Lower lobe of right lung (tissue), 2 donors: ENCODE measurements at regions not wholly inside any gene's neighbourhood (a gene's known extent, or its start where the extent isn't known, plus 50 kb on each side); places are given as distances from the start of the nearest gene placed in this dataset.

Experiments
- ATAC-seq, 2 donors: fragments of 200-7000 bp; cut with Tn5 transposase; one replicate each; pipeline ENCODE4 v1.9.1; 2020 to 2022; ENCODE audit warnings: mild to moderate bottlenecking in 2 of 2, moderate library complexity in 2 of 2
- DNase-seq: peaks from one replicate; pipeline ENCODE4 v3.0.0-alpha.2; 2020
- H3K27ac ChIP-seq: fragments of 200-600 bp; one replicate; pipeline ENCODE4 v1.8.0; 2022
- H3K27me3 ChIP-seq: fragments of 200-600 bp; one replicate; pipeline ENCODE4 v1.8.0; 2022; ENCODE audit warnings: low read depth
- H3K36me3 ChIP-seq: fragments of 200-600 bp; one replicate; pipeline ENCODE4 v1.8.0; 2022; ENCODE audit warnings: mild to moderate bottlenecking
- H3K4me1 ChIP-seq: fragments of 200-600 bp; one replicate; pipeline ENCODE4 v1.8.0; 2022
- H3K4me3 ChIP-seq: fragments of 200-600 bp; one replicate; pipeline ENCODE4 v1.8.0; 2022; ENCODE audit warnings: mild to moderate bottlenecking
- H3K9me3 ChIP-seq: fragments of 200-600 bp; one replicate; pipeline ENCODE4 v1.8.0; 2022
- intact Hi-C: fragments of 100-400 bp; cut with DNase I; formaldehyde crosslinking; loops from one replicate; pipeline ENCODE4 v1.11.0; 2022
- TF ChIP-seq, protein P1 (sequence below): fragments of 200-600 bp; IDR thresholded peaks from one replicate; pipeline ENCODE4 v1.8.0; 2022; ENCODE audit warnings: antibody characterized with exemption, mild to moderate bottlenecking
- donor health status: DM: no; HTN: yes; CAD: no; lungs with severe emphysema.

- H3K36me3 ChIP-seq = no peaks in the 10 kb centered on the region
- intact Hi-C loops = no loop called here
- DNase-seq (no peak), ATAC-seq (no peak)
- no peaks in the 10 kb centered on the region for H3K27me3 ChIP-seq
- H3K4me1 ChIP-seq = no peaks in the 10 kb centered on the region
- no peak overlapping the region for H3K4me3 ChIP-seq
- no peak overlapping the region for H3K27ac ChIP-seq
- H3K9me3 ChIP-seq = no peaks in the 10 kb centered on the region
- TF ChIP-seq, protein P1, sequence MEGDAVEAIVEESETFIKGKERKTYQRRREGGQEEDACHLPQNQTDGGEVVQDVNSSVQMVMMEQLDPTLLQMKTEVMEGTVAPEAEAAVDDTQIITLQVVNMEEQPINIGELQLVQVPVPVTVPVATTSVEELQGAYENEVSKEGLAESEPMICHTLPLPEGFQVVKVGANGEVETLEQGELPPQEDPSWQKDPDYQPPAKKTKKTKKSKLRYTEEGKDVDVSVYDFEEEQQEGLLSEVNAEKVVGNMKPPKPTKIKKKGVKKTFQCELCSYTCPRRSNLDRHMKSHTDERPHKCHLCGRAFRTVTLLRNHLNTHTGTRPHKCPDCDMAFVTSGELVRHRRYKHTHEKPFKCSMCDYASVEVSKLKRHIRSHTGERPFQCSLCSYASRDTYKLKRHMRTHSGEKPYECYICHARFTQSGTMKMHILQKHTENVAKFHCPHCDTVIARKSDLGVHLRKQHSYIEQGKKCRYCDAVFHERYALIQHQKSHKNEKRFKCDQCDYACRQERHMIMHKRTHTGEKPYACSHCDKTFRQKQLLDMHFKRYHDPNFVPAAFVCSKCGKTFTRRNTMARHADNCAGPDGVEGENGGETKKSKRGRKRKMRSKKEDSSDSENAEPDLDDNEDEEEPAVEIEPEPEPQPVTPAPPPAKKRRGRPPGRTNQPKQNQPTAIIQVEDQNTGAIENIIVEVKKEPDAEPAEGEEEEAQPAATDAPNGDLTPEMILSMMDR = no peak
These were observed 79.8 kb upstream of the NMNAT3 start for GRCh38 chr3:139757448-139758030.

GRCh38 chr3:139756529-139757103 lies 78.8 kb upstream of the NMNAT3 start:
- Histone ChIP-seq H3K9me3 (no peaks in the 10 kb centered on the region), H3K36me3 (no peaks in the 10 kb centered on the region), H3K4me1 (no peaks in the 10 kb centered on the region), H3K27me3 (no peaks in the 10 kb centered on the region), H3K27ac (no peak overlapping the region), H3K4me3 (no peak overlapping the region)
- ATAC-seq (no peak), DNase-seq (no peak)
- intact Hi-C loops = no loop called here
- TF ChIP-seq, protein P1 = no peak

- no peaks in the 10 kb centered on the region for H3K4me1 ChIP-seq
- DNase-seq (no peak), ATAC-seq (no peak)
- no peak overlapping the region for H3K27ac ChIP-seq
- H3K4me3 ChIP-seq = no peak overlapping the region
- intact Hi-C loops = no loop called here
- H3K27me3 ChIP-seq = no peaks in the 10 kb centered on the region
- TF ChIP-seq, protein P1 = no peak
- no peaks in the 10 kb centered on the region for H3K36me3 ChIP-seq
- peaks cover 4% of the 10 kb centered on the region for H3K9me3 ChIP-seq
These were observed 77.8 kb upstream of the NMNAT3 start for GRCh38 chr3:139755551-139755950.

- Histone ChIP-seq H3K36me3 (no peaks in the 10 kb centered on the region), H3K27me3 (no peaks in the 10 kb centered on the region), H3K4me3 (no peak overlapping the region), H3K27ac (no peak overlapping the region), H3K9me3 (peaks cover 9% of the 10 kb centered on the region), H3K4me1 (no peaks in the 10 kb centered on the region)
- intact Hi-C loops = no loop called here
- ATAC-seq = no peak
- no peak for DNase-seq
- TF ChIP-seq, protein P1 = no peak
These were observed 74.0 kb upstream of the NMNAT3 start for GRCh38 chr3:139751789-139752188.

DNA sequence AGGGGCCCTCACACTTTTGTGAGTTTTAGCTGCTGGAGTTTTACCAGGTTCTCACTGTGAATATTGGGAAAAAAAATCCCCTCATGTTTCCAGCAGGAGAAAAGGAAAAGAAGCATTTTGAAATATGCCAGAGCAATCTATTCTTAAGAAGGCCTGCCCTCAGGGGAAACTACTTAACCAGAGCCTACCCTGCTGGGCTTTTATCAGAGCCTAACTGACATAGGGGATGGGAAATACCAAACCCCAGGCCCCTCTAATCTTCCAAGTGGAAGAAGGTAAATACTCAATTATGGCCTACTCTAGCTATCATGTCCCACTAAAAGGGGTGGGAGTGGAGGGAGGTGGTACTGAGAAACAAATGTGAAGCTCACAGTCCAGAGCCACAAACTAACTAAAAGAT lies 68.7 kb upstream of the NMNAT3 start:
- ATAC-seq (no peak), DNase-seq (no peak)
- peaks cover 9% of the 10 kb centered on the region for H3K9me3 ChIP-seq
- intact Hi-C loops = no loop called here
- no peaks in the 10 kb centered on the region for H3K4me1 ChIP-seq
- no peaks in the 10 kb centered on the region for H3K36me3 ChIP-seq
- no peaks in the 10 kb centered on the region for H3K27me3 ChIP-seq
- H3K27ac ChIP-seq = no peak overlapping the region
- H3K4me3 ChIP-seq = no peak overlapping the region
- TF ChIP-seq, protein P1 = no peak
